ENCODE measurements at regions not wholly inside any gene's neighbourhood (a gene's known extent, or its start where the extent isn't known, plus 50 kb on each side); places are given as distances from the start of the nearest gene placed in this dataset.
"Not testable (repeated sequence)": the region's sequence is repeated elsewhere in the genome, so short reads cannot be mapped to it uniquely, and the experiment has no call there.

GRCh38 chrX:51179805-51180204 is 152.8 kb upstream of the NUDT10 start:
- TF ChIP-seq, protein P1, sequence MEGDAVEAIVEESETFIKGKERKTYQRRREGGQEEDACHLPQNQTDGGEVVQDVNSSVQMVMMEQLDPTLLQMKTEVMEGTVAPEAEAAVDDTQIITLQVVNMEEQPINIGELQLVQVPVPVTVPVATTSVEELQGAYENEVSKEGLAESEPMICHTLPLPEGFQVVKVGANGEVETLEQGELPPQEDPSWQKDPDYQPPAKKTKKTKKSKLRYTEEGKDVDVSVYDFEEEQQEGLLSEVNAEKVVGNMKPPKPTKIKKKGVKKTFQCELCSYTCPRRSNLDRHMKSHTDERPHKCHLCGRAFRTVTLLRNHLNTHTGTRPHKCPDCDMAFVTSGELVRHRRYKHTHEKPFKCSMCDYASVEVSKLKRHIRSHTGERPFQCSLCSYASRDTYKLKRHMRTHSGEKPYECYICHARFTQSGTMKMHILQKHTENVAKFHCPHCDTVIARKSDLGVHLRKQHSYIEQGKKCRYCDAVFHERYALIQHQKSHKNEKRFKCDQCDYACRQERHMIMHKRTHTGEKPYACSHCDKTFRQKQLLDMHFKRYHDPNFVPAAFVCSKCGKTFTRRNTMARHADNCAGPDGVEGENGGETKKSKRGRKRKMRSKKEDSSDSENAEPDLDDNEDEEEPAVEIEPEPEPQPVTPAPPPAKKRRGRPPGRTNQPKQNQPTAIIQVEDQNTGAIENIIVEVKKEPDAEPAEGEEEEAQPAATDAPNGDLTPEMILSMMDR (IDR thresholded peaks at IDR 0.05): not testable (repeated sequence)
- not testable (repeated sequence) for TF ChIP-seq POLR2A (IDR thresholded peaks at IDR 0.05)

All from heart left ventricle (tissue), 13 donors.